KG1 (cell line): ENCODE measurements at regions not wholly inside any gene's neighbourhood (a gene's known extent, or its start where the extent isn't known, plus 50 kb on each side); places are given as distances from the start of the nearest gene placed in this dataset.

Experiments
- DNase-seq: peaks from one replicate; lab custom pipeline; 2025; lab: John Stamatoyannopoulos, UW

DNA sequence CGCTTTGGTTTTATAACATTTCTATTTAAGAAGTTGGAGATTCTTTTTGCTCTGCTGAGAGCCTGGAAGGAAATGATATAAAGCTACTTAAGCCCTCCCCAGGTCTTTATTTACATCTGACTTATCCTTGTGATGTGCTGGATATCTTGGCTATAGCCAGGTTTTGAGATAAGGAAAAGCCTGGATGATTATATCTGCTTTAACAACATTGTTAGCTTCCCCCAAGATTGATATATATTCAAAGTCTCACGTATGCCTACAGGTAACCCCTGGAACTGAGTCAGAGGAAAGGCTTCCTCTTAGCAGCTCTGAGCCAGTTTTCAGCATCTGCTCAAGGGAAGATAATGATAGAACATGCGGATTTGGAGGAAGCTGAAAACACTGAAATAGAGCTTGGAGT lies 61.5 kb upstream of the CRBN start:
- no peak for DNase-seq

GRCh38 chr3:3237979-3238378 lies 58.5 kb upstream of the CRBN start:
- DNase-seq: no peak

- no peak for DNase-seq
These were observed 52.8 kb upstream of the CRBN start for GRCh38 chr3:3232251-3232650.
